ENCODE measurements at regions not wholly inside any gene's neighbourhood (a gene's known extent, or its start where the extent isn't known, plus 50 kb on each side); places are given as distances from the start of the nearest gene placed in this dataset.

DNA sequence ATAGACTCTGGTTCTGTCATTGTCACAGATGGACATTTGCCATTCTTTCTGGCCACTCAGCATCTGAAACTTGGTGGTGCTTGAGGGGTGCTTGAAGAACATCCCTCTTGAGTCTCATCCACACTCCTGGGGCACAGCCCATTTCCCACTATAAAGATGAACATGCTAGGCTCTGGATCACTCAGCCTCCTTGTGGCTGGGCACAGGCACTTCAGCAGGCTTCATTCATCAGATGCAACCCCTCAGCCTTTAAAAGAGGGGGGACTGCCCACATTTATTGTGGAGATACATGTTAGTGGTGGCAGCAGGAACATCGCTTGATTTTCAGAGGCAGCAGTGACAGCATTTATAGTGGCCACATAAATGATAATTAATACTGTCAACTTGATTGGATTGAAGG lies 124.7 kb upstream of the NIPBL start:
- Histone ChIP-seq H3K4me2 (ENCODE audit: low read length) (no peak overlapping the region), H3K36me3 (ENCODE audit: insufficient read depth, low read length) (no peaks in the 10 kb centered on the region), H3K27ac (ENCODE audit: low read length) (no peak overlapping the region), H3K9ac (ENCODE audit: low read length) (no peak overlapping the region), H2AFZ (ENCODE audit: low read depth, low read length) (no peak overlapping the region), H3K79me2 (replicated peaks; ENCODE audit: insufficient read depth, low read length) (no peaks in the 10 kb centered on the region), H3K9me3 (ENCODE audit: low read length) (no peaks in the 10 kb centered on the region), H3F3A (ENCODE audit: insufficient read depth, low read length, poor library complexity, severe bottlenecking) (no peaks in the 10 kb centered on the region), H3K9me2 (ENCODE audit: insufficient read depth, low read length) (no peaks in the 10 kb centered on the region), H3K27me3 (ENCODE audit: insufficient read depth, low read depth, low read length) (peaks cover 2% of the 10 kb centered on the region), H3K4me3 (ENCODE audit: low read length) (no peak overlapping the region), H4K20me1 (ENCODE audit: insufficient read depth) (no peaks in the 10 kb centered on the region)
- TF ChIP-seq TAF1 (IDR thresholded peaks at IDR 0.05; ENCODE audit: low read depth), result no peak
- TF ChIP-seq, protein P1, sequence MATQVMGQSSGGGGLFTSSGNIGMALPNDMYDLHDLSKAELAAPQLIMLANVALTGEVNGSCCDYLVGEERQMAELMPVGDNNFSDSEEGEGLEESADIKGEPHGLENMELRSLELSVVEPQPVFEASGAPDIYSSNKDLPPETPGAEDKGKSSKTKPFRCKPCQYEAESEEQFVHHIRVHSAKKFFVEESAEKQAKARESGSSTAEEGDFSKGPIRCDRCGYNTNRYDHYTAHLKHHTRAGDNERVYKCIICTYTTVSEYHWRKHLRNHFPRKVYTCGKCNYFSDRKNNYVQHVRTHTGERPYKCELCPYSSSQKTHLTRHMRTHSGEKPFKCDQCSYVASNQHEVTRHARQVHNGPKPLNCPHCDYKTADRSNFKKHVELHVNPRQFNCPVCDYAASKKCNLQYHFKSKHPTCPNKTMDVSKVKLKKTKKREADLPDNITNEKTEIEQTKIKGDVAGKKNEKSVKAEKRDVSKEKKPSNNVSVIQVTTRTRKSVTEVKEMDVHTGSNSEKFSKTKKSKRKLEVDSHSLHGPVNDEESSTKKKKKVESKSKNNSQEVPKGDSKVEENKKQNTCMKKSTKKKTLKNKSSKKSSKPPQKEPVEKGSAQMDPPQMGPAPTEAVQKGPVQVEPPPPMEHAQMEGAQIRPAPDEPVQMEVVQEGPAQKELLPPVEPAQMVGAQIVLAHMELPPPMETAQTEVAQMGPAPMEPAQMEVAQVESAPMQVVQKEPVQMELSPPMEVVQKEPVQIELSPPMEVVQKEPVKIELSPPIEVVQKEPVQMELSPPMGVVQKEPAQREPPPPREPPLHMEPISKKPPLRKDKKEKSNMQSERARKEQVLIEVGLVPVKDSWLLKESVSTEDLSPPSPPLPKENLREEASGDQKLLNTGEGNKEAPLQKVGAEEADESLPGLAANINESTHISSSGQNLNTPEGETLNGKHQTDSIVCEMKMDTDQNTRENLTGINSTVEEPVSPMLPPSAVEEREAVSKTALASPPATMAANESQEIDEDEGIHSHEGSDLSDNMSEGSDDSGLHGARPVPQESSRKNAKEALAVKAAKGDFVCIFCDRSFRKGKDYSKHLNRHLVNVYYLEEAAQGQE (IDR thresholded peaks at IDR 0.05; ENCODE audit: borderline replicate concordance), result no peak
- TF ChIP-seq, protein P2, sequence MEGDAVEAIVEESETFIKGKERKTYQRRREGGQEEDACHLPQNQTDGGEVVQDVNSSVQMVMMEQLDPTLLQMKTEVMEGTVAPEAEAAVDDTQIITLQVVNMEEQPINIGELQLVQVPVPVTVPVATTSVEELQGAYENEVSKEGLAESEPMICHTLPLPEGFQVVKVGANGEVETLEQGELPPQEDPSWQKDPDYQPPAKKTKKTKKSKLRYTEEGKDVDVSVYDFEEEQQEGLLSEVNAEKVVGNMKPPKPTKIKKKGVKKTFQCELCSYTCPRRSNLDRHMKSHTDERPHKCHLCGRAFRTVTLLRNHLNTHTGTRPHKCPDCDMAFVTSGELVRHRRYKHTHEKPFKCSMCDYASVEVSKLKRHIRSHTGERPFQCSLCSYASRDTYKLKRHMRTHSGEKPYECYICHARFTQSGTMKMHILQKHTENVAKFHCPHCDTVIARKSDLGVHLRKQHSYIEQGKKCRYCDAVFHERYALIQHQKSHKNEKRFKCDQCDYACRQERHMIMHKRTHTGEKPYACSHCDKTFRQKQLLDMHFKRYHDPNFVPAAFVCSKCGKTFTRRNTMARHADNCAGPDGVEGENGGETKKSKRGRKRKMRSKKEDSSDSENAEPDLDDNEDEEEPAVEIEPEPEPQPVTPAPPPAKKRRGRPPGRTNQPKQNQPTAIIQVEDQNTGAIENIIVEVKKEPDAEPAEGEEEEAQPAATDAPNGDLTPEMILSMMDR (IDR thresholded peaks at IDR 0.05; ENCODE audit: poor library complexity, severe bottlenecking), result no peak
- TF ChIP-seq POLR2AphosphoS5 (IDR thresholded peaks at IDR 0.05), result no peak
- no peak for TF ChIP-seq EZH2 (IDR thresholded peaks at IDR 0.05; ENCODE audit: borderline replicate concordance, insufficient read depth, low read length, poor library complexity, severe bottlenecking)
- no peak for TF ChIP-seq EP300 (conservative IDR thresholded peaks at IDR 0.05; ENCODE audit: poor library complexity, severe bottlenecking)
- no peak for TF ChIP-seq RAD21 (conservative IDR thresholded peaks at IDR 0.05)
- no peak for TF ChIP-seq MXI1 (conservative IDR thresholded peaks at IDR 0.05; ENCODE audit: poor library complexity, severe bottlenecking)
- TF ChIP-seq SMC3 (conservative IDR thresholded peaks at IDR 0.05; ENCODE audit: poor library complexity), result no peak

DNA sequence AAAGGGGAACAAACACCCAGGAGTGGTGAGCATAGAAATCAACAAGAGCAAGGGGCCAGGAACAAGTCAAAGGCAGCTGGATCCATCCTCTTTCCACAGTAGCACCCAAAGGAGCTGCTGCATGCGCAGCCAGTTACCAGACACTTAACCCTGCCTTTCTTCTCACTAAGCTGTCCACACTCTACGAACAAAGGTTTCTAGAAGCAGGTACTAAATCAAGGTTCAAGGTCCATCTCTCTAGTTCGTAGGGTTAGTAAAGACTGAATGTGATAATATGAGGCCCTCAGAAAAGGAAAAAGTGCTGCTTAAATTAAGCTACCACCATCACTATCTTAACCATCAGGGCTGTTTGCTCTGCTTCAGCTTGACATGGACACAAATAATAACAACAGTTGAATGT lies 121.2 kb upstream of the NIPBL start:
- Histone ChIP-seq H3K36me3 (ENCODE audit: insufficient read depth, low read length) (no peaks in the 10 kb centered on the region), H3K9me2 (ENCODE audit: insufficient read depth, low read length) (no peaks in the 10 kb centered on the region), H3K79me2 (replicated peaks; ENCODE audit: insufficient read depth, low read length) (no peaks in the 10 kb centered on the region), H2AFZ (ENCODE audit: low read depth, low read length) (no peak overlapping the region), H3K4me3 (ENCODE audit: low read length) (no peak overlapping the region), H3K9ac (ENCODE audit: low read length) (no peak overlapping the region), H4K20me1 (ENCODE audit: insufficient read depth) (no peaks in the 10 kb centered on the region), H3F3A (ENCODE audit: insufficient read depth, low read length, poor library complexity, severe bottlenecking) (no peaks in the 10 kb centered on the region), H3K27me3 (ENCODE audit: insufficient read depth, low read depth, low read length) (no peaks in the 10 kb centered on the region), H3K4me2 (ENCODE audit: low read length) (no peak overlapping the region), H3K9me3 (ENCODE audit: low read length) (no peaks in the 10 kb centered on the region), H3K27ac (ENCODE audit: low read length) (no peak overlapping the region)
- TF ChIP-seq TAF1 (IDR thresholded peaks at IDR 0.05; ENCODE audit: low read depth), result no peak
- TF ChIP-seq EZH2 (IDR thresholded peaks at IDR 0.05; ENCODE audit: borderline replicate concordance, insufficient read depth, low read length, poor library complexity, severe bottlenecking), result no peak
- TF ChIP-seq SMC3 (conservative IDR thresholded peaks at IDR 0.05; ENCODE audit: poor library complexity), result no peak
- TF ChIP-seq, protein P2 (IDR thresholded peaks at IDR 0.05; ENCODE audit: poor library complexity, severe bottlenecking), result no peak
- TF ChIP-seq MXI1 (conservative IDR thresholded peaks at IDR 0.05; ENCODE audit: poor library complexity, severe bottlenecking), result no peak
